Superior temporal gyrus (tissue), 1 donor: ENCODE measurements at regions not wholly inside any gene's neighbourhood (a gene's known extent, or its start where the extent isn't known, plus 50 kb on each side); places are given as distances from the start of the nearest gene placed in this dataset.
A peak's percentile ranks its signal among the peaks of the same experiment; 100 is the strongest.
"Not testable (repeated sequence)": the region's sequence is repeated elsewhere in the genome, so short reads cannot be mapped to it uniquely, and the experiment has no call there.

Experiments
- DNase-seq: peaks from one replicate; pipeline ENCODE4 v3.0.0-alpha.2; 2016; ENCODE audit errors: extremely low spot score

DNA sequence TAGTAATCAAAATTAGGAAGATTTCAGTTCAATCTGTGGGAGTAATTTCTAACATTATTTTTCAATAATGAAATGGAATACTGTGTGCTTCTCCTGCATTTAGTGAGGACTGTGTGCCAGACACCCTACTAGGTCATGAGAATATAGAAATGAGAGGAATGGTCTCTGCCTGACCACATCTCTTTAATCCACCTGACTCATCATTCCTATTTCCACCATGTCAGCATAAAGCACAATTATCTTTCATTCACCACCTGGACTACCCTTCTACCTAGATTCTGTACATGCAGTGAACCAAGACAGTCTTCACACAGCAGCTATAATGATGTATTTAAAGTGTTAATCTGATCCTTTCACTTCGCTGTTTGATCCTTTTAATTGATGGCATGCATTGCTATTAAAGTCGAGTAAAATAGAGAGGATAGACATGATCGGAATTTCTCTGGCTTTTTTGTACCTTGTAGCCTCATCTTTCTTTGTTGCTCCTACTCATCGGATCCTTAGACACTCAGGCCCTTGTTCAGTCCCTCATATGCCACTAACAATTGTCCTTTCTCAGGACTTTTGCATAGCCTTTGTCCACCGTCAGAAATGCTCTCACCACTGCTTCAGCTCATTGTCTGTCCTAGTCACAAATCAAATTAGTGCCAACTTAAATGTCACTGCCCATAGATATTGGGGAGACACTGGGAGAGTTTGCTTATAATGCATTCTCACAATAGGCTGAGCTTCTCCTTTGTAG is 1037.1 kb downstream of the REEP3 start:
- DNase-seq, result peak; percentile 90

DNA sequence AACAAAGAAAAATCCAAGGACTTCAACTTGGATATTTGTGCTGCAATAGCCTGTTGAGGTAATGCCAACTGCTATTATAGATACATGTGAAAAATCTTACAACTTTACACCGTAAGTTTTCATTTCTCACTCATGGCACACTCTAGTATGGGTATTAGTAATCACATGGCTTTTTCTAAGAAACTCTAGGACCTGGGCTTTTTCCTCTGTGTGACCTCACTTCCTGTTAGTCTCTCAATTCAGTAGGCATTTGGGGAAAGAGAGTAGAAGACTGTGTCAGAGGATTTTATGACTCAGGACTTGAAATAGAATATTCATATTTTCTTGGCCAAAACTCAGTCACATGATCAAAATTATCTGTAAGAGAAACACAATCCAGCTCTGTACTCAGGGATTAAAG is 1049.9 kb downstream of the REEP3 start:
- no peak for DNase-seq

DNA sequence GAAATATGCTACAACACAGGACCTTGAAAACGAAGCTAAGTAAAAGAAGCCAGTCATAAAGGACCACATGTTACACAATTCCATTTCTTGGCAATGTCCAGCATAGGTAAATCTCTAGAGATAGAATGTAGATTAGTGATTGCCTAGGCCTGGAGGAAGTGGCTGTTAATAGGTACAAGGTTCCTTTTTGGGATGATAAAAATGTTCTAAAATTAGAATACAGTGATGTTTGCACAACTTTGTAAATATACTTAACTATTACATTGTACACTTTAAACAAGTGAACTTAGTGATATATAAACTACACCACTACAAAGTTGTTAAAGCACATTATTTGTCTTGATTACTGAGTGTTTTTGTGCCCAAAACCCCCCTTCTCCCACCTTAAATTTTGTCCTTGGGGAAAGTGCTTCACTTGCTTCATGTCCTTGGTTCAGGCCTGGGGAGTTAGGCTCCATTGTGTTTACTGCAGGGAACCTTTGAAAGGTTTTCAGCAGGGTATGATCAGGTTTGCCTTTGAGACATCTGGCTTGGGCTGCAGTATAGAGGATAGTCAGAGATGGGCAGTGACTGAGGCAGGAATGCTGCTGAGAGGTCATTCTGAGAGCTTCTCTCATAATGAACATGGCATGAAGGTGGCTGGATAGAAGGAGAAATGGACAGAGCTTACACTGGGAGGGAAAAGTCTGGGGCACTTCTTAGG is 1052.6 kb downstream of the REEP3 start:
- DNase-seq, result no peak

DNA sequence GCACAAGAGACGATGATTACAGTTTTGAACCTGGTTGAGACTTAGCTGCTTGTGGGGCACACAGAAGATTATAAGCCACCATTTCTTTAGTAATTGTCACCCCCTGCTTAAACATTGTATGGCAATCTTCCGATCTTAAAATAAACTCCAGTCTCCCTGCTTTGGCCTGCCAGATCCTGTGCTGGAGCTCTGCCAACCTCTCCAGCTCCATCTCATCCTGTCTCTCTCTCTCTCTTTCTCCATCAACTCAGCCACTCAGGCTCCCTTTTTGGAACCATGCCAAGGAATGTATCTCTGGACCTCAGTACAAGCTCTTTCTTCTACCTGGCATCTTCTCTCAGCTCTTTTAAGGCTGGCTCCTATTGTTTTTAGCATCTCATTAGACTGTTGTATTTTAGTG is 1053.2 kb downstream of the REEP3 start:
- peak; percentile 10 for DNase-seq

DNA sequence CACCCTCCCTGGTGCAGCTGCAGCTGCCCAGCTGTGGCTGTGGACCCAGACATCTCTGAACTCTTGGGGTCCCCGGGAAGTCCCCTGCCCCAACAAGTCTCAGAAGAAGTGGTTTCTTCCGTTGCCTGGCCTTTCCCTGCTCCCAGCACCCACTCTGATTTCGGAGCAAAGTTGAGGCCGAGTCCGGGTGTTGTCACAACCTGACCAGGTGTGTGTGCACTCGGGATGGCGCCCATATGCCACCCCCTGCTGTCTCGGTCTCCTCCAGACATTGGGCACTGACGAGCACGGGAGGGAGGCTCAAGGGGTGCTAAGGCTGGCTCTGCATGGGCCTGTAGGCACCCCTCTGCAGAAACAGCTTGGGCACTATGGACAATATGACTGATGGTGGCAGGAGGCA is 1055.3 kb downstream of the REEP3 start:
- DNase-seq, result no peak

- not testable (repeated sequence) for DNase-seq
Measured at GRCh38 chr10:64578757-64579156, 1057.6 kb downstream of the REEP3 start.

- DNase-seq, result no peak
Measured at GRCh38 chr10:64586934-64587503, 1065.8 kb downstream of the REEP3 start.

GRCh38 chr10:64594072-64594471 is 1072.9 kb downstream of the REEP3 start:
- no peak for DNase-seq

DNA sequence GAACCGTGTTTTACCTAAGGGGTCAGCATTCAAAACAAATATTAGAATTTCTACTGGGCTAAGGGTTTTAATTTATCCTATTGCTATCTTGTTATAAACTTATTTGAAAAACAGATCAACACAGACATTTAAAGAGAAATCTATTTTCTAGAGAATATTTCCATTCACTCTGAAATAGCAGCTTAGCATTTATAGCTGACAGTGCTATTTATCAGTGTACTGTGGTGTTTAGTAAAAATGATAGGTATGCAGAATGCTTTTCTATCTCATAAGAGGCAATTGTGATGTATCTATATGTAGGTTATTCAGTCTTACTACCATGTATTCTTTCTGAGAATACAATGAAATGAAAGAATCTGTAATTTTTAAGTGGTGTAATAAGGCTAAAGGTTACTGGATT is 1077.4 kb downstream of the REEP3 start:
- no peak for DNase-seq

DNA sequence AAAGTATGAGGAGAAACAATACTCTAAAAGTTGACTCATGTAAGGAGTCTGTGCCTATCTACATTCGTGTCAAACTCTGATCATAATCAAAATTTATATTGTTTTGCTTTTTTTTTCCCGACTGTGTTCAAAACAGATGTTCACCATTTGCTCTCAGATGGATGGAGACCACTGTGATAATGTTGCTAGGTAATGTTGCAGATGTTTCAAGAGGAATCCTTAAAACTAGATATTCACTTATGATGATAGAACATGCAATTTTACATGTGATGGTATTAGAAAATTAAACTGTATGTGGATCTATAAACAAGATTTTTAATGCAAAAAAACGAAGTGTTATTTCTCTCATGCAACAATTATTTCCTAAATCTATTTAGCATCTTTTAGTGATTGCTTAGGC is 1080.1 kb downstream of the REEP3 start:
- DNase-seq, result no peak

DNA sequence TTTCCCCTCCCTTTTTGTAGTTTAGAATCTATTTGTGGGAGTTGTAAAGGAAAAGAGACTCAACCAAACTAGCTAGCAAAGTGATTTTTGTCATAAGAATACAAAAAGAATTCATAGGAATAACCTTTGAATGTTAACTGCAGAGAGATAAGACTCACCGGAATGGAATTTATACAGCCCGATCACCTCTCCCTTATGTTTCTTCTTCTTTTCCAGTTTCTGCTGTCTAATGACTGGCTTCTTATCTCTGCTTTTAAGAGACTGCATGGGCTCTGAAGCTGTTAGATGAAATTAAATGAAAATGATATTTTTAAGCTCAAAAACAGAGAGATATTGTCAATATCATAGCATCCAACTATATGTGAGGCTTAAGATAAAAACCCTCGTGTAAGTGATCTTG is 1095.9 kb downstream of the REEP3 start:
- DNase-seq, result no peak

DNA sequence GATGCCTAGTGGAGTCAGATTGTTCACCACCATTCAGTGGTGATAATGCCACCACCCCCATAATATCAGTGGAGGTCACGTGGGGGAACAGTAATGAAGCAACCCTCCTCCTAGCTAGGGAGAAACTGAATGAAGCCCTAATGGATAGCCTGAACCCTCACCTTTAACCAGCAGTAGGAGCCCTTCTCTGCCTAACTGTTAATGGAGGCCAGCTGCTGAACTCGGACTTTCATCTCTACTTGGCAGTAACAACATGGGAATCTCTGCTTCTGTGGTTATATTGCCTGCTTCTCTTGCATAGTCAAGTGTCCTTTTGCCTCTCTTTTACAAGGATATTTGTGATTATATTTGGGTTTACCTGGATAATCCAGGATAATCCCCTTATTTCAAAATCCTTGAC is 1097.9 kb downstream of the REEP3 start:
- no peak for DNase-seq

DNA sequence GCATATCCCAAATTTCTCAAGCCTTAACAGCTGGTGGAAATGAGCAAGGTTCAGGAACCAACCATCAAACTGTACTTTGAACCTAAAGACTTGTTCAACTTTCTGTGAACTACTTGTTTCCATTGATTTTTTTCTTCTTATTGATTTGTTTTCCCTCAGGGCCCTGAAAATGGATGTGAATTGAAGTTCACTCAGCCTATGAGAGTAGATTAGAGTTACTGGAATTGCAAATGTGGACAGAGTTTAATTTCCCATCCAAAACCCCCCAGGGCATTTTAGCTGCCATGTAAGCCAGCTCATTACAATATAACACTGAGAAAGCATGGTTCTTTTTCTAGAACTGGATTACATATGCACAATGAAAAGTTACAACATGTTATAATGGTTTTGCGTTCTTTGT is 1105.7 kb downstream of the REEP3 start:
- no peak for DNase-seq

DNA sequence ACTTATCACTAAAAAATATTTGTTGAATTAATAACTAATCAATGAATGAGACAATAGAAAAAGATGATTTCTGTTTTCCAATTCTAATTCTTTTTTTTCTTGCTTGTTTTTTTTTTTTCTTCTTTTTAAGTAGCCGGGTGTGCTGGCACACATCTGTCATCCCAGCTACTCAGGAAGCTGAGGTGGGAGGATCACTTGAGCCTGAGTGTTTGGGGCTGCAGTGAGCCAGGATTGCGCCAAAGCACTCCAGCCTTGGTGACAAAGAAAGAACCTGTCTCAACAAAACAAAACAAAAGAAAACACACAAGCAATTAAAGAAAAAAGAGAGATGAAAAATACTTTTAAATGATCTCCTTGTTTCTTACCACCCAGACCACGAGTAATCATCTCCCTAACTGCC is 1109.3 kb downstream of the REEP3 start:
- DNase-seq, result no peak

DNA sequence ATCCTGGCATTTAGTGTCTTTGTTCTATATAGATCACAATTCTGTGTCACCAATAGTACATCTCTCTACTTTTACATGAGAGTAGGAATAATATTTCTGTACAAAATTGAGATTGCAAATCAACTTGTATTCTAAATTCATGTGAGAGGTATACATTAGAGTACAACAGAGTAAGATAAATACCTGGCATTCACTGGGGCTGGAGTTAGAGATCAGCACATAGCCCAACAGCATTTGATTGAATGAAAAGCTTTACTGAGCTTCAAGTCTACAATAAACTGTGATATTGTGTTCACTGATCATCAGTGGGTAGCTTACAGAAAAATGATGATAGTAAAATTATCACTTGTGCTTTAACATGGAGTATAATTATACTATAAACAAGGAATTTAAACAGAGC is 1114.7 kb downstream of the REEP3 start:
- DNase-seq, result peak; percentile 80

- DNase-seq, result peak; percentile 93
Measured at GRCh38 chr10:64636461-64636860, 1115.3 kb downstream of the REEP3 start.

GRCh38 chr10:64637939-64638338 is 1116.7 kb downstream of the REEP3 start:
- DNase-seq, result no peak

- DNase-seq, result peak; percentile 44
Measured at GRCh38 chr10:64648915-64649314, 1127.7 kb downstream of the REEP3 start.

GRCh38 chr10:64658528-64658927 is 1137.3 kb downstream of the REEP3 start:
- no peak for DNase-seq

GRCh38 chr10:64659311-64659710 is 1138.1 kb downstream of the REEP3 start:
- DNase-seq, result no peak

- no peak for DNase-seq
Measured at GRCh38 chr10:64682043-64682442, 1160.8 kb downstream of the REEP3 start.

GRCh38 chr10:64690194-64690593 is 1169.0 kb downstream of the REEP3 start:
- no peak for DNase-seq

GRCh38 chr10:64699244-64699643 is 1178.0 kb downstream of the REEP3 start:
- DNase-seq, result no peak
